Pancreas (tissue), 10 donors: ENCODE measurements at regions not wholly inside any gene's neighbourhood (a gene's known extent, or its start where the extent isn't known, plus 50 kb on each side); places are given as distances from the start of the nearest gene placed in this dataset.

Experiments used
- ATAC-seq, 4 donors: fragments of 200-7000 bp; cut with Tn5 transposase; one replicate each; pipeline versions ENCODE4 v1.8.0 to v1.9.1; 2020; ENCODE audit warnings: mild to moderate bottlenecking in 4 of 4, moderate library complexity in 4 of 4
- DNase-seq, 6 donors: peaks; one replicate each; pipeline ENCODE4 v3.0.0-alpha.2; 2020
- FAIRE-seq: peaks from 2 replicates; lab custom pipeline; 2012; peaks lifted over from hg19 to GRCh38; lab: Jason Lieb, UNC
- H3K27ac ChIP-seq, 4 donors: fragments of 200-600 bp; sonication (generic); 1 replicate in 3 of 4; 2 replicates in 1 of 4; pipeline versions ENCODE4 v1.5.0 to v1.8.0; 2020
- H3K27me3 ChIP-seq, 4 donors: fragments of 200-600 bp; one replicate each; pipeline ENCODE4 v1.8.0; 2021
- H3K36me3 ChIP-seq, 3 donors: fragments of 200-600 bp; sonication (generic) in 1 of 3; one replicate each; pipeline versions ENCODE4 v1.5.0 to v1.8.0; 2020 to 2021
- H3K4me1 ChIP-seq, 3 donors: fragments of 200-600 bp; one replicate each; pipeline ENCODE4 v1.8.0; 2021
- H3K4me3 ChIP-seq, 4 donors: fragments of 200-600 bp; sonication (generic) in 2 of 4; one replicate each; pipeline versions ENCODE4 v1.5.0 to v1.8.0; 2020 to 2021
- H3K9me3 ChIP-seq, 4 donors: fragments of 200-600 bp; one replicate each; pipeline ENCODE4 v1.8.0; 2021
- WGBS, 2 donors: extraction: QIAGEN DNeasy Blood & Tissue Kit; methylation state at CpG; one replicate each; pipeline ENCODE4 v1.1.7; 2013; 5-methylcytosine and 5-hydroxymethylcytosine counted together
- intact Hi-C, 3 donors: fragments of 100-400 bp; cut with DNase I; formaldehyde crosslinking; loops; one replicate each; pipeline versions ENCODE4 v1.11.1 to v1.14.2; 2022
- TF ChIP-seq, protein P1 (sequence below), 4 donors: fragments of 200-600 bp; sonication (generic) in 3 of 4; IDR thresholded peaks; one replicate each; pipeline versions ENCODE4 v1.5.0 to v1.8.0; 2021; ENCODE audit warnings: antibody characterized with exemption in 4 of 4
- donor health status: healthy with polysubstance abuse.
- donor health status: DM: no; HTN: no; CAD: no; lungs with moderate emphysema.
- donor health status: DM: no; HTN: no; CAD: no.
- donor health status: control.
- donor health status: control.
- donor health status: Bipolar disorder and iron deficiency.
- donor health status: DM: yes; HTN: yes; CAD: no.
- donor health status: DM: no; HTN: no; CAD: no.
- donor health status: DM: no; HTN: no; CAD: no.
- donor health status: DM: yes; HTN: yes; CAD: no.

- no peak for ATAC-seq
- TF ChIP-seq, protein P1, sequence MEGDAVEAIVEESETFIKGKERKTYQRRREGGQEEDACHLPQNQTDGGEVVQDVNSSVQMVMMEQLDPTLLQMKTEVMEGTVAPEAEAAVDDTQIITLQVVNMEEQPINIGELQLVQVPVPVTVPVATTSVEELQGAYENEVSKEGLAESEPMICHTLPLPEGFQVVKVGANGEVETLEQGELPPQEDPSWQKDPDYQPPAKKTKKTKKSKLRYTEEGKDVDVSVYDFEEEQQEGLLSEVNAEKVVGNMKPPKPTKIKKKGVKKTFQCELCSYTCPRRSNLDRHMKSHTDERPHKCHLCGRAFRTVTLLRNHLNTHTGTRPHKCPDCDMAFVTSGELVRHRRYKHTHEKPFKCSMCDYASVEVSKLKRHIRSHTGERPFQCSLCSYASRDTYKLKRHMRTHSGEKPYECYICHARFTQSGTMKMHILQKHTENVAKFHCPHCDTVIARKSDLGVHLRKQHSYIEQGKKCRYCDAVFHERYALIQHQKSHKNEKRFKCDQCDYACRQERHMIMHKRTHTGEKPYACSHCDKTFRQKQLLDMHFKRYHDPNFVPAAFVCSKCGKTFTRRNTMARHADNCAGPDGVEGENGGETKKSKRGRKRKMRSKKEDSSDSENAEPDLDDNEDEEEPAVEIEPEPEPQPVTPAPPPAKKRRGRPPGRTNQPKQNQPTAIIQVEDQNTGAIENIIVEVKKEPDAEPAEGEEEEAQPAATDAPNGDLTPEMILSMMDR (IDR thresholded peaks at IDR 0.05) = no peak
- no peaks in the 10 kb centered on the region for H3K4me1 ChIP-seq
- WGBS, 2 donors = 73 to 85% methylated on average over 20 of the region's 20 CpGs
- intact Hi-C loops = no loop called here
- no peak for FAIRE-seq
- peak in 1 of 6 donors; percentile 12 for DNase-seq
- no peak overlapping the region for H3K27ac ChIP-seq
- H3K36me3 ChIP-seq = no peaks in the 10 kb centered on the region
- no peaks in the 10 kb centered on the region for H3K9me3 ChIP-seq
- H3K27me3 ChIP-seq = no peaks in the 10 kb centered on the region
- H3K4me3 ChIP-seq = no peak overlapping the region
Measured at GRCh38 chr18:78538669-78539440, 440.8 kb upstream of the SALL3 start.

- no peaks in the 10 kb centered on the region for H3K9me3 ChIP-seq
- no peak for FAIRE-seq
- intact Hi-C loops = no loop called here
- no peak overlapping the region for H3K4me3 ChIP-seq
- no peak for ATAC-seq
- no peaks in the 10 kb centered on the region for H3K27me3 ChIP-seq
- 51 to 59% methylated on average over 18 of the region's 18 CpGs for WGBS, 2 donors
- TF ChIP-seq, protein P1 (IDR thresholded peaks at IDR 0.05) = no peak
- no peak overlapping the region for H3K27ac ChIP-seq
- H3K36me3 ChIP-seq = no peaks in the 10 kb centered on the region
- H3K4me1 ChIP-seq = no peaks in the 10 kb centered on the region
- peak in 1 of 6 donors; percentile 4 for DNase-seq
Measured at GRCh38 chr18:78540636-78541529, 438.7 kb upstream of the SALL3 start.

- Histone ChIP-seq H3K4me3 (no peak overlapping the region), H3K36me3 (no peaks in the 10 kb centered on the region), H3K9me3 (no peaks in the 10 kb centered on the region), H3K4me1 (no peaks in the 10 kb centered on the region), H3K27ac (peak overlapping the region; percentile 2 to 53 (median 40)), H3K27me3 (no peaks in the 10 kb centered on the region)
- TF ChIP-seq, protein P1 (IDR thresholded peaks at IDR 0.05) = no peak
- WGBS, 2 donors = 5 to 6% methylated on average over 4 of the region's 4 CpGs
- ATAC-seq (peak; percentile 92 to 97 (median 96)), DNase-seq (peak; percentile 73 to 87 (median 82)), FAIRE-seq (no peak)
- intact Hi-C loops = no loop called here
Measured at GRCh38 chr18:78542204-78542603, 437.4 kb upstream of the SALL3 start.

DNA sequence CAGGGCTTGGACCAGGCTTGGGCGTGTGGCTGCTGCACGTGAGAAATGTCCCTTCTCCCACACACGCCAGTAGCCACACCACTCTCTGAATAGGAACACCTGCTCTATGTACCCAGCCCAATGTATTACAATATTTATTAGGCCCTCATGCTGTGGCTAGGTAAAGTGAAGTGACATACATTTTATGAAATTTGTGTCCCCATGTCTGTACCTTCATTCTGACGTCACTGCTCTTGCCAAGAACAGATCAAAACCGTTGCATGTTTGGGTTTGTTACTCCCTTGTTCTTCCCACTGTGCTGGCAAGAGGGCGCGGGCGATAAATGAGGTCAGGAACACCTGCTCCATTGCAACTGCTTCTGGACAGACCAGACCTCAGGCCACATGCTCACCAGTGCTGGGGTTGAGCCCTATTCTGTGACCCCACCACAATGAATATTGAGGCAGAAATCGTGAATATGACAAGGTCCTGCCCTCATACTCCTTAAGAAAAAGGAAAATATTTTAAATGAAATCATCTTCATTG is 436.4 kb upstream of the SALL3 start:
- H3K4me3 ChIP-seq = no peak overlapping the region
- FAIRE-seq (no peak), DNase-seq (no peak), ATAC-seq (no peak)
- H3K4me1 ChIP-seq = no peaks in the 10 kb centered on the region
- H3K27me3 ChIP-seq = no peaks in the 10 kb centered on the region
- H3K36me3 ChIP-seq = no peaks in the 10 kb centered on the region
- H3K9me3 ChIP-seq = no peaks in the 10 kb centered on the region
- intact Hi-C loops = no loop called here
- WGBS, 2 donors = 60 to 69% methylated on average over 9 of the region's 9 CpGs
- peak overlapping the region in 3 of 4 donors; percentile 2 to 47 (median 34) for H3K27ac ChIP-seq
- TF ChIP-seq, protein P1 (IDR thresholded peaks at IDR 0.05) = no peak
